Spleen (tissue), 7 donors: ENCODE measurements at regions not wholly inside any gene's neighbourhood (a gene's known extent, or its start where the extent isn't known, plus 50 kb on each side); places are given as distances from the start of the nearest gene placed in this dataset.

Experiments used
- POLR2A ChIP-seq, 3 donors: fragments of 450-650 bp; IDR thresholded peaks; one replicate each; pipeline ENCODE4 v1.5.1; 2017; ENCODE audit warnings: antibody characterized with exemption in 3 of 3, mild to moderate bottlenecking in 1 of 3
- TF ChIP-seq, protein P1 (sequence below), 11 experiments: fragments of 200-600 bp in 7 of 11; fragments of 450-650 bp in 4 of 11; sonication (generic) in 4 of 11; IDR thresholded peaks in 8 of 11; conservative IDR thresholded peaks in 3 of 11; 1 replicate in 7 of 11; 2 replicates in 4 of 11; pipeline versions ENCODE4 v1.4.0 to v1.8.0; 2016 to 2021; ENCODE audit warnings: antibody characterized with exemption in 11 of 11, inconsistent platforms in 4 of 11, mild to moderate bottlenecking in 1 of 11
- donor health status: DM: no; HTN: no; CAD: no; lungs with moderate emphysema.
- donor health status: DM: no; HTN: no; CAD: no.
- donor health status: DM: no; HTN: no; CAD: no.

DNA sequence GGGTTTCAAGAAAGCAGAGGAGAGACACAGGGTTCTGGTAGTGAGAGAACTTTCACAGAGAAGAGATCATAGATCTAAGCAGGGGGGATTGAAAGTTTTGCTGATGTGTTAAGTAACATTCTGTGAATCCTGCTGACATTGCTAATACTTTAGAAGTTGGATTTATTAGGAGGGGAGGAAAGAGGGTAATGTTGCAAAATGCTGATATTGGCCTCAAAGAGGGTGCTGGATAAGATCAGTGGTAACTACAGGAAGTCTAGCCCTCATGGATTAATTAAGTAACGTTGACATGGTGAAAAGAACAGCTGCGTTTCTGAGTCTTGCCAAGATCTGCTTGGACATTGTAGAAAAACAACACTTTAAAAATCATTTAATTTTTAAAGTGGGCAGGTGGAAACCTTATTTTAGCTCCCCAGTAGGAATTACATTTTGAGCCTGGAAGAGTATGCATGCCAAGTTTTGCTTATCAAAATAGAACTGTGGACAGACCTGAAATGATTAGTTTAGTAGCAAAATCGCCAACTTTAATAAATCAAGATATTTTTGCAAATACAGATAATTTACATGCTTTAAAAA, 606.0 kb upstream of the HTR1E start:
- TF ChIP-seq, protein P1, sequence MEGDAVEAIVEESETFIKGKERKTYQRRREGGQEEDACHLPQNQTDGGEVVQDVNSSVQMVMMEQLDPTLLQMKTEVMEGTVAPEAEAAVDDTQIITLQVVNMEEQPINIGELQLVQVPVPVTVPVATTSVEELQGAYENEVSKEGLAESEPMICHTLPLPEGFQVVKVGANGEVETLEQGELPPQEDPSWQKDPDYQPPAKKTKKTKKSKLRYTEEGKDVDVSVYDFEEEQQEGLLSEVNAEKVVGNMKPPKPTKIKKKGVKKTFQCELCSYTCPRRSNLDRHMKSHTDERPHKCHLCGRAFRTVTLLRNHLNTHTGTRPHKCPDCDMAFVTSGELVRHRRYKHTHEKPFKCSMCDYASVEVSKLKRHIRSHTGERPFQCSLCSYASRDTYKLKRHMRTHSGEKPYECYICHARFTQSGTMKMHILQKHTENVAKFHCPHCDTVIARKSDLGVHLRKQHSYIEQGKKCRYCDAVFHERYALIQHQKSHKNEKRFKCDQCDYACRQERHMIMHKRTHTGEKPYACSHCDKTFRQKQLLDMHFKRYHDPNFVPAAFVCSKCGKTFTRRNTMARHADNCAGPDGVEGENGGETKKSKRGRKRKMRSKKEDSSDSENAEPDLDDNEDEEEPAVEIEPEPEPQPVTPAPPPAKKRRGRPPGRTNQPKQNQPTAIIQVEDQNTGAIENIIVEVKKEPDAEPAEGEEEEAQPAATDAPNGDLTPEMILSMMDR (IDR thresholded peaks at IDR 0.05 in 8 of 11, conservative IDR thresholded peaks at IDR 0.05 in 3 of 11) = no peak
- no peak for TF ChIP-seq POLR2A (IDR thresholded peaks at IDR 0.05)
